Lower leg skin (tissue), 4 donors: ENCODE measurements at regions not wholly inside any gene's neighbourhood (a gene's known extent, or its start where the extent isn't known, plus 50 kb on each side); places are given as distances from the start of the nearest gene placed in this dataset.

Experiments
- DNase-seq, 2 donors: peaks; one replicate each; pipeline ENCODE4 v3.0.0-alpha.2; 2019; ENCODE audit warnings: low spot score in 2 of 2
- H3K4me3 ChIP-seq: fragments of 200-600 bp; sonication (generic); 2 replicates; pipeline ENCODE4 v1.5.1; 2017; ENCODE audit warnings: mild to moderate bottlenecking, low read depth; ENCODE audit not compliant: poor library complexity, severe bottlenecking
- POLR2A ChIP-seq, 2 donors: fragments of 450-650 bp; IDR thresholded peaks; one replicate each; pipeline ENCODE4 v1.6.1; 2016 to 2017; ENCODE audit warnings: antibody characterized with exemption in 2 of 2, mild to moderate bottlenecking in 1 of 2, moderate library complexity in 1 of 2
- WGBS, 2 donors: methylation state at CpG; one replicate each; pipeline ENCODE4 v1.1.5; 2018; 5-methylcytosine and 5-hydroxymethylcytosine counted together
- intact Hi-C: fragments of 100-400 bp; cut with DNase I; formaldehyde crosslinking; loops from one replicate; pipeline ENCODE4 v1.15.0; 2023; ENCODE audit warnings: low total_unique reads
- TF ChIP-seq, protein P1 (sequence below), 3 donors: fragments of 450-650 bp; IDR thresholded peaks; one replicate each; pipeline ENCODE4 v1.5.1; 2016; ENCODE audit warnings: antibody characterized with exemption in 3 of 3, mild to moderate bottlenecking in 3 of 3, moderate library complexity in 2 of 3

DNA sequence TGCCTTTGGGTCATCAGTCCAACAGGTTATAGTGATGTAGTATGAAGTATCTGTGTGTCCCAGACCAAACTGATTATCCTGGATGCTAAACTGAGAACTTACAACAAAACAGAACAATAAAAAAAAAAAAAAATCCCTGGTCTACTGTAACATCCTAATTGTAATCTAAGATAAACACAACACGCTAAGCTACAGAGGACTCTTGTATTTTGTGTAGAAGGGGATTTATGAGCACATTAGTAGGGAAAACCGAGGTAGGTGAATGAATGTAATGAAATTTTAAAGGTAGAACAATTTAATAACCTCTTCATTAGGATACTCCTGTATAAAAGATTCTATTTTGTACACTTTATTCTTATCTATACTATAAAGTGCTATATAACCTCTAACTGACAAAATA is 424.1 kb downstream of the NDFIP2 start:
- intact Hi-C loops: no loop called here
- H3K4me3 ChIP-seq: no peak overlapping the region
- no peak for DNase-seq
- WGBS, 2 donors: 76 to 88% methylated on average over 2 of the region's 2 CpGs
- no peak for TF ChIP-seq POLR2A (IDR thresholded peaks at IDR 0.05)
- TF ChIP-seq, protein P1, sequence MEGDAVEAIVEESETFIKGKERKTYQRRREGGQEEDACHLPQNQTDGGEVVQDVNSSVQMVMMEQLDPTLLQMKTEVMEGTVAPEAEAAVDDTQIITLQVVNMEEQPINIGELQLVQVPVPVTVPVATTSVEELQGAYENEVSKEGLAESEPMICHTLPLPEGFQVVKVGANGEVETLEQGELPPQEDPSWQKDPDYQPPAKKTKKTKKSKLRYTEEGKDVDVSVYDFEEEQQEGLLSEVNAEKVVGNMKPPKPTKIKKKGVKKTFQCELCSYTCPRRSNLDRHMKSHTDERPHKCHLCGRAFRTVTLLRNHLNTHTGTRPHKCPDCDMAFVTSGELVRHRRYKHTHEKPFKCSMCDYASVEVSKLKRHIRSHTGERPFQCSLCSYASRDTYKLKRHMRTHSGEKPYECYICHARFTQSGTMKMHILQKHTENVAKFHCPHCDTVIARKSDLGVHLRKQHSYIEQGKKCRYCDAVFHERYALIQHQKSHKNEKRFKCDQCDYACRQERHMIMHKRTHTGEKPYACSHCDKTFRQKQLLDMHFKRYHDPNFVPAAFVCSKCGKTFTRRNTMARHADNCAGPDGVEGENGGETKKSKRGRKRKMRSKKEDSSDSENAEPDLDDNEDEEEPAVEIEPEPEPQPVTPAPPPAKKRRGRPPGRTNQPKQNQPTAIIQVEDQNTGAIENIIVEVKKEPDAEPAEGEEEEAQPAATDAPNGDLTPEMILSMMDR (IDR thresholded peaks at IDR 0.05): no peak

DNA sequence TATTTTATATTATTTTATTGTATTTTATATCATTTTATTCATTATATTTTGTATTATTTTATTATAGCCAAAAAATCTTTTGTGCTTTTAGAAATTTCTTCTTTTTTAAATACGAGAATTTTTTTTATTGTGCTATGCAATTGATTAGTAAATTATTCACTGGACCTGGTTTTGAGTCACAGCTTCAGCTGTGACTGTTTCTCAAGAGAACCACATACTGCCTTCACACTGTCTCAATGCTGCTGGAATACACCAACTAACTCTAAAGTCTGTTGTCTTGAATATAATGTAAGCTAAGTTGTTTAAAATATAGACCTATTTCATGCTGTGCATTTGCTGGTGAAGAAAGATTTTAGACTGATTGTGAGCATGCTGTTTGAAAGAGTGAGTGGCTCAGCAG is 423.6 kb downstream of the NDFIP2 start:
- WGBS, 2 donors: 79 to 87% methylated on average over 1 of the region's 1 CpG
- no peak overlapping the region for H3K4me3 ChIP-seq
- no peak for DNase-seq

DNA sequence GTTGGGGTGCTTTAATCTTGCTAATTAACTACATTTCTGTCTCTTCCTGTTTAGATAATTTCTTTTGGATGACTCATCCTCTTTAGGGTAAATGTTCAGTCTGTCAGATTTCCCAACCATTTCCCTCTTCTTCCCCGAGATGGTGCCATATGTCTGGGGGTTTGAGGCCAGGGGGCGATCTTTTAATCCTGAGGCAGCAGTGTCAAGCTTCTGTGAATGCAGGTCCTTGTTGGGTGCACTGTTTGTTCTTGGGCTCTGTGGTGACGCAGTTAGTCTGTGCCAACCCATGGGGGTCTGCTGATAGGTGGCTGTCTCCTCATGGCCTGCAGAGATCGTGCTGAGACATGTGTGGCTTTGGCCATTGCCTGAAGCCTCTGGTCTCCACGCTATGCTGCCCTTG is 420.4 kb downstream of the NDFIP2 start:
- WGBS, 2 donors: 80% methylated on average over 5 of the region's 5 CpGs
- H3K4me3 ChIP-seq: no peak overlapping the region
- no peak for DNase-seq
- TF ChIP-seq POLR2A (IDR thresholded peaks at IDR 0.05): no peak
- TF ChIP-seq, protein P1 (IDR thresholded peaks at IDR 0.05): no peak
- intact Hi-C loops: no loop called here

More for the DNA sequence above, 423.6 kb downstream of the NDFIP2 start:
- no peak for TF ChIP-seq POLR2A (IDR thresholded peaks at IDR 0.05)
- TF ChIP-seq, protein P1 (IDR thresholded peaks at IDR 0.05): no peak
- intact Hi-C loops: no loop called here

DNA sequence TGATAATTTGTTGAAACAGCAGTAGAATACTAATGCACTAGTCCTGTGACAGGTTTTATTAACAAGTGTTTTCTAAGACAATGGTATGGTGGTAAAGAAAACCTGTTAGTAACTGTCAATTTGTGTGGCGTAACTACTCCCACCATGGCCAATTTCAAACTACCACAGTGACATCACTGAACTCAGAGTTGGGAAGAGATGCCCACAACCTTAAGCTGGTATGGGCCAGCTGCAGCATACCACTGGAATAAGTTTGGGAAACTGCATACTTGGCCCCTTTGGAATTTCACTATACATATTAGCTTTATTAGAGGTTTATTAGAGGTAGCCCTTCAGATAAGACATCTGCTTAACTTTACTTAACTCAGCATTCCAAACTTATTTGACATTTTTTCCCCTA is 419.4 kb downstream of the NDFIP2 start:
- DNase-seq: no peak
- WGBS, 2 donors: 94 to 100% methylated on average over 1 of the region's 1 CpG
- H3K4me3 ChIP-seq: no peak overlapping the region
- TF ChIP-seq, protein P1 (IDR thresholded peaks at IDR 0.05): no peak
- intact Hi-C loops: no loop called here

DNA sequence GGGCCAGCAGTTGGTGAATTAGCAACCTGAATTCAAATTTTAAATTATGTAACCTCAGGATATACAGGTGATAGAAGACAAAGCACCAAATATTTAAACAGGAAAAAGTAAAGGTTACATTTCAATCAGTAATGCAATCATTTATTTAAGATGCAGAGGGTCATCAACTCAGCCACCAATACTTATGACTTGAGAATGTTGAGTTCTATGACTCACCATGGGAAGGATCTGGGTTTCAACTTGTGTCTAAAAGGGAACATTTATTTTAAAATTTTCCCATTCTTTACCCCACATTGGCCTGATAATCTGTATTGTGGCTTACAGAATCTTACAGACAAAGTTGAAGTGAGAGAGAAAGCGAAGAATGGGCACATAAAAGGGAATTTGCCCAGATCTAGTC is 418.0 kb downstream of the NDFIP2 start:
- DNase-seq: no peak
- no peak for TF ChIP-seq POLR2A (IDR thresholded peaks at IDR 0.05)
- TF ChIP-seq, protein P1 (IDR thresholded peaks at IDR 0.05): no peak
- intact Hi-C loops: no loop called here
- no peak overlapping the region for H3K4me3 ChIP-seq
- 96 to 100% methylated on average over 1 of the region's 1 CpG for WGBS, 2 donors

DNA sequence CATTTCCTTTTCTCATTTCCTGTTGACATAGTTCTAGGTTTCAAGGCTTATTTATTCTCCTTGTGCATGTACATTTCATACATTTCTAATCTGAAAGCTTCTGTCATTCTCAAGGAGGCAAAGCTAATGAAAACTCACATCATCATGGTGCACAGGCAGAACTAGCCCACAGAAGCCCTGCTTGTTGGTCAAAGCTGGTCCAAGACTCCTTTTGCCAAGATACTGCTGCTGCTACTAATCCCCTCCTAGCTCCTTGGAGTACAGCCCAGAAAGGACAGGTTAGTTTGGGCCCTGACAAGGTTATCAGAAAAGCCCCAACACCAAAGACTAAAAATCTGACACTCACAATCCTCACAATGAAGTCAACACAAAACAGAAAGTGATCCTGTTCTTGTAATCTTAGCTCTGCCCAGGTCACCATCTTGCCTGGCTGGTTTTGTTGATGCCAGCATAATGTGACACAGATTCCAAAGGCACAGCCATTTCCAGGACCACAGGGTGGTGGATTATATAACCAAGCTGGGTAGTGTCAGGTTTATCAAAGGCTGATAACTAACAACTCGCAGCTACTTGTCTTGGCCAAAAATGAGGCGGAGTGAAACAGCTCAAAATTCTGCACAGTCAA is 417.4 kb downstream of the NDFIP2 start:
- no peak overlapping the region for H3K4me3 ChIP-seq
- DNase-seq: no peak
- WGBS, 2 donors: 58 to 69% methylated on average over 2 of the region's 2 CpGs
- intact Hi-C loops: no loop called here
- TF ChIP-seq POLR2A (IDR thresholded peaks at IDR 0.05): no peak
- TF ChIP-seq, protein P1 (IDR thresholded peaks at IDR 0.05): no peak
